KMS-11 (cell line): ENCODE measurements at regions not wholly inside any gene's neighbourhood (a gene's known extent, or its start where the extent isn't known, plus 50 kb on each side); places are given as distances from the start of the nearest gene placed in this dataset.

Experiments
- H2AFZ ChIP-seq: fragments of 200-600 bp; sonication (generic); 2 replicates; pipeline ENCODE4 v1.6.1; 2016; ENCODE audit warnings: antibody characterized with exemption, mixed run types, low read depth
- H3K27ac ChIP-seq: fragments of 200-600 bp; sonication (generic); 2 replicates; pipeline ENCODE4 v1.6.1; 2016; ENCODE audit warnings: mild to moderate bottlenecking, mixed run types
- H3K27me3 ChIP-seq: fragments of 200-600 bp; sonication (generic); 2 replicates; pipeline ENCODE4 v1.6.1; 2017; ENCODE audit warnings: mild to moderate bottlenecking, low read depth, mixed run types, moderate library complexity; ENCODE audit not compliant: insufficient read depth
- H3K36me3 ChIP-seq: fragments of 200-600 bp; sonication (generic); 2 replicates; pipeline ENCODE4 v1.6.1; 2017; ENCODE audit warnings: mild to moderate bottlenecking, mixed run types; ENCODE audit not compliant: insufficient read depth
- H3K4me1 ChIP-seq: fragments of 200-600 bp; sonication (generic); 2 replicates; pipeline ENCODE4 v1.6.1; 2016; ENCODE audit warnings: mild to moderate bottlenecking, low read depth, mixed run types; ENCODE audit not compliant: poor library complexity, severe bottlenecking
- H3K4me2 ChIP-seq: fragments of 200-600 bp; sonication (generic); 2 replicates; pipeline ENCODE4 v1.7.0; 2016; ENCODE audit warnings: mild to moderate bottlenecking, mixed run types
- H3K4me3 ChIP-seq: fragments of 200-600 bp; sonication (generic); IDR thresholded peaks from 2 replicates; pipeline ENCODE4 v1.6.1; 2017; ENCODE audit warnings: low read depth, low read length, mixed read lengths; ENCODE audit not compliant: insufficient read depth
- H3K79me2 ChIP-seq: fragments of 200-600 bp; sonication (generic); 2 replicates; pipeline ENCODE4 v1.6.1; 2016; ENCODE audit warnings: low read depth, mixed run types; ENCODE audit not compliant: insufficient read depth
- H3K9ac ChIP-seq: fragments of 200-600 bp; sonication (generic); 2 replicates; pipeline ENCODE4 v1.6.1; 2016; ENCODE audit warnings: mild to moderate bottlenecking, mixed run types
- H4K20me1 ChIP-seq: fragments of 200-600 bp; sonication (generic); 2 replicates; pipeline ENCODE4 v1.6.1; 2016; ENCODE audit warnings: mild to moderate bottlenecking, mixed run types; ENCODE audit not compliant: insufficient read depth
- CTCF ChIP-seq: fragments of 200-600 bp; sonication (generic); conservative IDR thresholded peaks from 2 replicates; pipeline ENCODE4 v1.6.1; 2017; ENCODE audit warnings: low read depth, mild to moderate bottlenecking, antibody characterized with exemption, low read length, moderate library complexity, mixed read lengths

- Histone ChIP-seq H3K27ac (no peak overlapping the region), H3K27me3 (no peaks in the 10 kb centered on the region), H3K4me2 (no peak overlapping the region), H3K4me1 (no peaks in the 10 kb centered on the region), H4K20me1 (no peaks in the 10 kb centered on the region), H3K9ac (no peak overlapping the region), H3K79me2 (no peaks in the 10 kb centered on the region), H2AFZ (no peak overlapping the region), H3K36me3 (no peaks in the 10 kb centered on the region), H3K4me3 (no peak overlapping the region)
- no peak for TF ChIP-seq CTCF
These were observed 1101.6 kb upstream of the RAG2 start for GRCh38 chr11:37699644-37700043.

- Histone ChIP-seq H3K4me2 (no peak overlapping the region), H3K36me3 (no peaks in the 10 kb centered on the region), H3K27ac (no peak overlapping the region), H2AFZ (no peak overlapping the region), H3K4me1 (no peaks in the 10 kb centered on the region), H4K20me1 (no peaks in the 10 kb centered on the region), H3K9ac (no peak overlapping the region), H3K79me2 (no peaks in the 10 kb centered on the region), H3K27me3 (no peaks in the 10 kb centered on the region), H3K4me3 (no peak overlapping the region)
- TF ChIP-seq CTCF, result no peak
These were observed 1097.2 kb upstream of the RAG2 start for GRCh38 chr11:37695283-37695682.

- Histone ChIP-seq H4K20me1 (no peaks in the 10 kb centered on the region), H3K9ac (no peak overlapping the region), H3K27ac (no peak overlapping the region), H3K4me1 (no peaks in the 10 kb centered on the region), H3K4me2 (no peak overlapping the region), H3K27me3 (no peaks in the 10 kb centered on the region), H3K4me3 (no peak overlapping the region), H2AFZ (no peak overlapping the region), H3K79me2 (no peaks in the 10 kb centered on the region), H3K36me3 (no peaks in the 10 kb centered on the region)
- no peak for TF ChIP-seq CTCF
These were observed 1091.9 kb upstream of the RAG2 start for GRCh38 chr11:37689951-37690350.

- Histone ChIP-seq H3K4me1 (no peaks in the 10 kb centered on the region), H3K27ac (no peak overlapping the region), H3K4me3 (no peak overlapping the region), H3K9ac (no peak overlapping the region), H2AFZ (no peak overlapping the region), H3K4me2 (no peak overlapping the region), H3K79me2 (no peaks in the 10 kb centered on the region), H3K36me3 (no peaks in the 10 kb centered on the region), H4K20me1 (no peaks in the 10 kb centered on the region), H3K27me3 (no peaks in the 10 kb centered on the region)
- no peak for TF ChIP-seq CTCF
These were observed 1090.4 kb upstream of the RAG2 start for GRCh38 chr11:37688456-37688855.

- no peak overlapping the region for H3K9ac ChIP-seq
- no peak overlapping the region for H3K4me2 ChIP-seq
- no peak overlapping the region for H3K27ac ChIP-seq
- H3K79me2 ChIP-seq, result no peaks in the 10 kb centered on the region
- H2AFZ ChIP-seq, result no peak overlapping the region
- H3K27me3 ChIP-seq, result no peaks in the 10 kb centered on the region
- H3K4me3 ChIP-seq, result no peak overlapping the region
- H4K20me1 ChIP-seq, result no peaks in the 10 kb centered on the region
- no peaks in the 10 kb centered on the region for H3K4me1 ChIP-seq
- no peaks in the 10 kb centered on the region for H3K36me3 ChIP-seq
- no peak for TF ChIP-seq CTCF
These were observed 1089.1 kb upstream of the RAG2 start for GRCh38 chr11:37687130-37687529.
